ENCODE measurements at regions not wholly inside any gene's neighbourhood (a gene's known extent, or its start where the extent isn't known, plus 50 kb on each side); places are given as distances from the start of the nearest gene placed in this dataset.

GRCh38 chr3:137097852-137098251 lies 140.1 kb downstream of the IL20RB start:
- Mint-ChIP-seq H3K9me3 (peaks cover 9% of the 10 kb centered on the region), H3K4me1 (peaks cover 18% of the 10 kb centered on the region), H3K27ac (no peak overlapping the region), H3K36me3 (peaks cover 5% of the 10 kb centered on the region; the same call in 1 of the 2 replicates), H3K27me3 (ENCODE audit: low read depth) (no peaks in the 10 kb centered on the region), H3K4me3 (no peak overlapping the region)
- no peak for DNase-seq (ENCODE audit: low spot score)
- ChIA-PET POLR2A (no interaction called here), CTCF (interaction anchor here (0.8 to 2.7 kb wide), 4 partner anchors 8 to 695 kb away, joined by 3 to 14 read pairs (median 9); no protein-coding TSS in a partner anchor)
- TF ChIP-seq HMGA2 (CRISPR knock-in tag; IDR thresholded peaks at IDR 0.05) (no peak), KAT7 (CRISPR knock-in tag; IDR thresholded peaks at IDR 0.05; ENCODE audit: borderline replicate concordance) (no peak), ZNF671 (CRISPR knock-in tag; IDR thresholded peaks at IDR 0.05) (no peak), ZBTB43 (CRISPR knock-in tag; IDR thresholded peaks at IDR 0.05) (no peak)
- TF ChIP-seq, protein P1, sequence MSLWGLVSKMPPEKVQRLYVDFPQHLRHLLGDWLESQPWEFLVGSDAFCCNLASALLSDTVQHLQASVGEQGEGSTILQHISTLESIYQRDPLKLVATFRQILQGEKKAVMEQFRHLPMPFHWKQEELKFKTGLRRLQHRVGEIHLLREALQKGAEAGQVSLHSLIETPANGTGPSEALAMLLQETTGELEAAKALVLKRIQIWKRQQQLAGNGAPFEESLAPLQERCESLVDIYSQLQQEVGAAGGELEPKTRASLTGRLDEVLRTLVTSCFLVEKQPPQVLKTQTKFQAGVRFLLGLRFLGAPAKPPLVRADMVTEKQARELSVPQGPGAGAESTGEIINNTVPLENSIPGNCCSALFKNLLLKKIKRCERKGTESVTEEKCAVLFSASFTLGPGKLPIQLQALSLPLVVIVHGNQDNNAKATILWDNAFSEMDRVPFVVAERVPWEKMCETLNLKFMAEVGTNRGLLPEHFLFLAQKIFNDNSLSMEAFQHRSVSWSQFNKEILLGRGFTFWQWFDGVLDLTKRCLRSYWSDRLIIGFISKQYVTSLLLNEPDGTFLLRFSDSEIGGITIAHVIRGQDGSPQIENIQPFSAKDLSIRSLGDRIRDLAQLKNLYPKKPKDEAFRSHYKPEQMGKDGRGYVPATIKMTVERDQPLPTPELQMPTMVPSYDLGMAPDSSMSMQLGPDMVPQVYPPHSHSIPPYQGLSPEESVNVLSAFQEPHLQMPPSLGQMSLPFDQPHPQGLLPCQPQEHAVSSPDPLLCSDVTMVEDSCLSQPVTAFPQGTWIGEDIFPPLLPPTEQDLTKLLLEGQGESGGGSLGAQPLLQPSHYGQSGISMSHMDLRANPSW (CRISPR knock-in tag; conservative IDR thresholded peaks at IDR 0.05; ENCODE audit: low read depth): no peak
- TF ChIP-seq, protein P2, sequence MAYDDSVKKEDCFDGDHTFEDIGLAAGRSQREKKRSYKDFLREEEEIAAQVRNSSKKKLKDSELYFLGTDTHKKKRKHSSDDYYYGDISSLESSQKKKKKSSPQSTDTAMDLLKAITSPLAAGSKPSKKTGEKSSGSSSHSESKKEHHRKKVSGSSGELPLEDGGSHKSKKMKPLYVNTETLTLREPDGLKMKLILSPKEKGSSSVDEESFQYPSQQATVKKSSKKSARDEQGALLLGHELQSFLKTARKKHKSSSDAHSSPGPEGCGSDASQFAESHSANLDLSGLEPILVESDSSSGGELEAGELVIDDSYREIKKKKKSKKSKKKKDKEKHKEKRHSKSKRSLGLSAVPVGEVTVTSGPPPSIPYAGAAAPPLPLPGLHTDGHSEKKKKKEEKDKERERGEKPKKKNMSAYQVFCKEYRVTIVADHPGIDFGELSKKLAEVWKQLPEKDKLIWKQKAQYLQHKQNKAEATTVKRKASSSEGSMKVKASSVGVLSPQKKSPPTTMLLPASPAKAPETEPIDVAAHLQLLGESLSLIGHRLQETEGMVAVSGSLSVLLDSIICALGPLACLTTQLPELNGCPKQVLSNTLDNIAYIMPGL (CRISPR knock-in tag; IDR thresholded peaks at IDR 0.05): no peak
- ATAC-seq: peak; percentile 53; the same call in 1 of the 2 replicates

- Mint-ChIP-seq H3K36me3 (peaks cover 5% of the 10 kb centered on the region; the same call in 1 of the 2 replicates), H3K4me3 (no peak overlapping the region), H3K27ac (no peak overlapping the region), H3K27me3 (ENCODE audit: low read depth) (no peaks in the 10 kb centered on the region), H3K9me3 (peaks cover 9% of the 10 kb centered on the region), H3K4me1 (peaks cover 18% of the 10 kb centered on the region)
- ChIA-PET CTCF (interaction anchor here (0.8 to 1.4 kb wide), 3 partner anchors 11 to 86 kb away, joined by 3 to 5 read pairs (median 4); no protein-coding TSS in a partner anchor), POLR2A (no interaction called here)
- ATAC-seq (no peak), DNase-seq (ENCODE audit: low spot score) (no peak)
- TF ChIP-seq ZNF121 (CRISPR knock-in tag; IDR thresholded peaks at IDR 0.05): no peak
- TF ChIP-seq, protein P2 (CRISPR knock-in tag; IDR thresholded peaks at IDR 0.05): no peak
- TF ChIP-seq USF2 (CRISPR knock-in tag; IDR thresholded peaks at IDR 0.05): no peak
- TF ChIP-seq NR2C2 (CRISPR knock-in tag; IDR thresholded peaks at IDR 0.05): no peak
- TF ChIP-seq ZNF232 (CRISPR knock-in tag; IDR thresholded peaks at IDR 0.05): no peak
- no peak for TF ChIP-seq FOXJ3 (CRISPR knock-in tag; IDR thresholded peaks at IDR 0.05; ENCODE audit: borderline replicate concordance)
- TF ChIP-seq EMX1 (CRISPR knock-in tag; IDR thresholded peaks at IDR 0.05): no peak
- TF ChIP-seq SP1 (CRISPR knock-in tag; conservative IDR thresholded peaks at IDR 0.05): no peak
- TF ChIP-seq, protein P1 (CRISPR knock-in tag; conservative IDR thresholded peaks at IDR 0.05; ENCODE audit: low read depth): no peak
- TF ChIP-seq, protein P3, sequence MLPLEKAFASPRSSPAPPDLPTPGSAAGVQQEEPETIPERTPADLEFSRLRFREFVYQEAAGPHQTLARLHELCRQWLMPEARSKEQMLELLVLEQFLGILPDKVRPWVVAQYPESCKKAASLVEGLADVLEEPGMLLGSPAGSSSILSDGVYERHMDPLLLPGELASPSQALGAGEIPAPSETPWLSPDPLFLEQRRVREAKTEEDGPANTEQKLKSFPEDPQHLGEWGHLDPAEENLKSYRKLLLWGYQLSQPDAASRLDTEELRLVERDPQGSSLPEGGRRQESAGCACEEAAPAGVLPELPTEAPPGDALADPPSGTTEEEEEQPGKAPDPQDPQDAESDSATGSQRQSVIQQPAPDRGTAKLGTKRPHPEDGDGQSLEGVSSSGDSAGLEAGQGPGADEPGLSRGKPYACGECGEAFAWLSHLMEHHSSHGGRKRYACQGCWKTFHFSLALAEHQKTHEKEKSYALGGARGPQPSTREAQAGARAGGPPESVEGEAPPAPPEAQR (CRISPR knock-in tag; IDR thresholded peaks at IDR 0.05): no peak
- no peak for TF ChIP-seq FOXK1 (CRISPR knock-in tag; IDR thresholded peaks at IDR 0.05)
- TF ChIP-seq, protein P4, sequence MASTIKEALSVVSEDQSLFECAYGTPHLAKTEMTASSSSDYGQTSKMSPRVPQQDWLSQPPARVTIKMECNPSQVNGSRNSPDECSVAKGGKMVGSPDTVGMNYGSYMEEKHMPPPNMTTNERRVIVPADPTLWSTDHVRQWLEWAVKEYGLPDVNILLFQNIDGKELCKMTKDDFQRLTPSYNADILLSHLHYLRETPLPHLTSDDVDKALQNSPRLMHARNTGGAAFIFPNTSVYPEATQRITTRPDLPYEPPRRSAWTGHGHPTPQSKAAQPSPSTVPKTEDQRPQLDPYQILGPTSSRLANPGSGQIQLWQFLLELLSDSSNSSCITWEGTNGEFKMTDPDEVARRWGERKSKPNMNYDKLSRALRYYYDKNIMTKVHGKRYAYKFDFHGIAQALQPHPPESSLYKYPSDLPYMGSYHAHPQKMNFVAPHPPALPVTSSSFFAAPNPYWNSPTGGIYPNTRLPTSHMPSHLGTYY (CRISPR knock-in tag; IDR thresholded peaks at IDR 0.05): no peak
- no peak for TF ChIP-seq MLX (CRISPR knock-in tag; IDR thresholded peaks at IDR 0.05)
- no peak for TF ChIP-seq TEAD4 (CRISPR knock-in tag; IDR thresholded peaks at IDR 0.05)
Measured at GRCh38 chr3:137099364-137100219, 141.8 kb downstream of the IL20RB start.

All from WTC11 (cell line).